ENCODE measurements at regions not wholly inside any gene's neighbourhood (a gene's known extent, or its start where the extent isn't known, plus 50 kb on each side); places are given as distances from the start of the nearest gene placed in this dataset.
A peak's percentile ranks its signal among the peaks of the same experiment; 100 is the strongest.

GRCh38 chr7:22571766-22572165 is 71.8 kb upstream of the STEAP1B start:
- Mint-ChIP-seq H3K4me1 (peaks cover 4% of the 10 kb centered on the region), H3K4me3 (no peak overlapping the region), H3K36me3 (ENCODE audit: low read depth) (peaks cover 4% of the 10 kb centered on the region), H3K27me3 (peaks cover 58% of the 10 kb centered on the region), H3K27ac (no peak overlapping the region)
- H3K9me3 ChIP-seq (ENCODE audit: control insufficient read depth, low read length, poor library complexity, severe bottlenecking), result no peaks in the 10 kb centered on the region
- no peak for DNase-seq
- ATAC-seq, result no peak

GRCh38 chr7:22569586-22570321 is 69.8 kb upstream of the STEAP1B start:
- DNase-seq, result no peak
- no peaks in the 10 kb centered on the region for H3K9me3 ChIP-seq (ENCODE audit: control insufficient read depth, low read length, poor library complexity, severe bottlenecking)
- H3K27ac Mint-ChIP-seq, result no peak overlapping the region
- H3K4me1 Mint-ChIP-seq, result peaks cover 18% of the 10 kb centered on the region
- ATAC-seq, result peak; percentile 61
- no peak overlapping the region for H3K4me3 Mint-ChIP-seq
- peaks cover 58% of the 10 kb centered on the region for H3K27me3 Mint-ChIP-seq
- H3K36me3 Mint-ChIP-seq (ENCODE audit: low read depth), result peaks cover 9% of the 10 kb centered on the region

GRCh38 chr7:22566592-22566991 is 66.6 kb upstream of the STEAP1B start:
- Mint-ChIP-seq H3K27ac (no peak overlapping the region), H3K36me3 (ENCODE audit: low read depth) (peaks cover 8% of the 10 kb centered on the region), H3K27me3 (peaks cover 59% of the 10 kb centered on the region), H3K4me1 (peaks cover 36% of the 10 kb centered on the region), H3K4me3 (no peak overlapping the region)
- ATAC-seq (no peak), DNase-seq (no peak)
- H3K9me3 ChIP-seq (ENCODE audit: control insufficient read depth, low read length, poor library complexity, severe bottlenecking), result no peaks in the 10 kb centered on the region

GRCh38 chr7:22566176-22566575 is 66.2 kb upstream of the STEAP1B start:
- H3K4me1 Mint-ChIP-seq, result peaks cover 36% of the 10 kb centered on the region
- H3K9me3 ChIP-seq (ENCODE audit: control insufficient read depth, low read length, poor library complexity, severe bottlenecking), result no peaks in the 10 kb centered on the region
- H3K27me3 Mint-ChIP-seq, result peaks cover 55% of the 10 kb centered on the region
- ATAC-seq (no peak), DNase-seq (no peak)
- H3K36me3 Mint-ChIP-seq (ENCODE audit: low read depth), result peaks cover 8% of the 10 kb centered on the region
- no peak overlapping the region for H3K27ac Mint-ChIP-seq
- peak overlapping the region; percentile 68 for H3K4me3 Mint-ChIP-seq

GRCh38 chr7:22565315-22565811 is 65.4 kb upstream of the STEAP1B start:
- Mint-ChIP-seq H3K4me1 (peaks cover 36% of the 10 kb centered on the region), H3K36me3 (ENCODE audit: low read depth) (peaks cover 8% of the 10 kb centered on the region), H3K27ac (no peak overlapping the region), H3K4me3 (peak overlapping the region; percentile 68), H3K27me3 (peaks cover 52% of the 10 kb centered on the region)
- no peaks in the 10 kb centered on the region for H3K9me3 ChIP-seq (ENCODE audit: control insufficient read depth, low read length, poor library complexity, severe bottlenecking)
- ATAC-seq (no peak), DNase-seq (no peak)

GRCh38 chr7:22564511-22565045 is 64.6 kb upstream of the STEAP1B start:
- Mint-ChIP-seq H3K4me3 (peak overlapping the region; percentile 75), H3K4me1 (peaks cover 32% of the 10 kb centered on the region), H3K27me3 (peaks cover 52% of the 10 kb centered on the region), H3K36me3 (ENCODE audit: low read depth) (peaks cover 8% of the 10 kb centered on the region), H3K27ac (no peak overlapping the region)
- no peak for DNase-seq
- no peak for ATAC-seq
- no peaks in the 10 kb centered on the region for H3K9me3 ChIP-seq (ENCODE audit: control insufficient read depth, low read length, poor library complexity, severe bottlenecking)

- ATAC-seq (peak; percentile 20), DNase-seq (no peak)
- H3K4me3 Mint-ChIP-seq, result peak overlapping the region; percentile 75
- H3K27me3 Mint-ChIP-seq, result peaks cover 49% of the 10 kb centered on the region
- H3K27ac Mint-ChIP-seq, result no peak overlapping the region
- H3K9me3 ChIP-seq (ENCODE audit: control insufficient read depth, low read length, poor library complexity, severe bottlenecking), result no peaks in the 10 kb centered on the region
- H3K36me3 Mint-ChIP-seq (ENCODE audit: low read depth), result peaks cover 8% of the 10 kb centered on the region
- peaks cover 32% of the 10 kb centered on the region for H3K4me1 Mint-ChIP-seq
These were observed 63.7 kb upstream of the STEAP1B start for GRCh38 chr7:22563621-22564241.

- Mint-ChIP-seq H3K27me3 (peaks cover 43% of the 10 kb centered on the region), H3K27ac (peak overlapping the region; percentile 81), H3K4me3 (peak overlapping the region; percentile 75), H3K36me3 (ENCODE audit: low read depth) (peaks cover 8% of the 10 kb centered on the region), H3K4me1 (peaks cover 32% of the 10 kb centered on the region)
- ATAC-seq, result peak; percentile 24
- no peaks in the 10 kb centered on the region for H3K9me3 ChIP-seq (ENCODE audit: control insufficient read depth, low read length, poor library complexity, severe bottlenecking)
- DNase-seq, result no peak
These were observed 63.1 kb upstream of the STEAP1B start for GRCh38 chr7:22563032-22563501.

- ATAC-seq (no peak), DNase-seq (no peak)
- peaks cover 32% of the 10 kb centered on the region for H3K4me1 Mint-ChIP-seq
- H3K27ac Mint-ChIP-seq, result no peak overlapping the region
- peaks cover 8% of the 10 kb centered on the region for H3K36me3 Mint-ChIP-seq (ENCODE audit: low read depth)
- no peaks in the 10 kb centered on the region for H3K9me3 ChIP-seq (ENCODE audit: control insufficient read depth, low read length, poor library complexity, severe bottlenecking)
- H3K4me3 Mint-ChIP-seq, result no peak overlapping the region
- H3K27me3 Mint-ChIP-seq, result peaks cover 34% of the 10 kb centered on the region
These were observed 62.1 kb upstream of the STEAP1B start for GRCh38 chr7:22561895-22562593.

- H3K9me3 ChIP-seq (ENCODE audit: control insufficient read depth, low read length, poor library complexity, severe bottlenecking), result no peaks in the 10 kb centered on the region
- no peak for ATAC-seq
- Mint-ChIP-seq H3K27ac (no peak overlapping the region), H3K36me3 (ENCODE audit: low read depth) (peaks cover 8% of the 10 kb centered on the region), H3K27me3 (peaks cover 34% of the 10 kb centered on the region), H3K4me3 (no peak overlapping the region), H3K4me1 (peaks cover 32% of the 10 kb centered on the region)
- no peak for DNase-seq
These were observed 61.4 kb upstream of the STEAP1B start for GRCh38 chr7:22561321-22561811.

- no peaks in the 10 kb centered on the region for H3K9me3 ChIP-seq (ENCODE audit: control insufficient read depth, low read length, poor library complexity, severe bottlenecking)
- H3K4me1 Mint-ChIP-seq, result peaks cover 20% of the 10 kb centered on the region
- no peak overlapping the region for H3K4me3 Mint-ChIP-seq
- peaks cover 4% of the 10 kb centered on the region for H3K36me3 Mint-ChIP-seq (ENCODE audit: low read depth)
- ATAC-seq (peak; percentile 91), DNase-seq (peak in 2 of 3 donors; percentile 25 to 52)
- peaks cover 29% of the 10 kb centered on the region for H3K27me3 Mint-ChIP-seq
- no peak overlapping the region for H3K27ac Mint-ChIP-seq
These were observed 60.0 kb upstream of the STEAP1B start for GRCh38 chr7:22559829-22560489.

GRCh38 chr7:22557167-22557566 is 57.2 kb upstream of the STEAP1B start:
- Mint-ChIP-seq H3K4me1 (no peaks in the 10 kb centered on the region), H3K36me3 (ENCODE audit: low read depth) (peaks cover 3% of the 10 kb centered on the region), H3K27ac (no peak overlapping the region), H3K27me3 (peaks cover 35% of the 10 kb centered on the region), H3K4me3 (no peak overlapping the region)
- ATAC-seq, result no peak
- DNase-seq, result no peak
- no peaks in the 10 kb centered on the region for H3K9me3 ChIP-seq (ENCODE audit: control insufficient read depth, low read length, poor library complexity, severe bottlenecking)
